Right atrium auricular region (tissue), 2 donors: ENCODE measurements at regions not wholly inside any gene's neighbourhood (a gene's known extent, or its start where the extent isn't known, plus 50 kb on each side); places are given as distances from the start of the nearest gene placed in this dataset.

Source experiments
- DNase-seq: peaks from one replicate; pipeline ENCODE4 v3.0.0-alpha.2; 2019; ENCODE audit warnings: low spot score
- H3K27ac ChIP-seq, 2 donors: fragments of 200-600 bp; sonication (generic); 1 replicate in 1 of 2; 2 replicates in 1 of 2; pipeline ENCODE4 v1.5.1; 2016 to 2019
- H3K27me3 ChIP-seq, 2 donors: fragments of 200-600 bp; sonication (generic); one replicate each; pipeline versions ENCODE4 v1.5.1 to v1.6.0; 2017 to 2019
- H3K36me3 ChIP-seq: fragments of 200-600 bp; sonication (generic); one replicate; pipeline ENCODE4 v1.5.1; 2016
- H3K4me1 ChIP-seq, 2 donors: fragments of 200-600 bp; sonication (generic); one replicate each; pipeline versions ENCODE4 v1.5.1 to v1.6.0; 2017 to 2019
- H3K4me3 ChIP-seq, 2 donors: fragments of 200-600 bp; sonication (generic); 1 replicate in 1 of 2; 2 replicates in 1 of 2; pipeline ENCODE4 v1.5.1; 2017 to 2019; ENCODE audit warnings: mild to moderate bottlenecking in 1 of 2, moderate library complexity in 1 of 2
- H3K9me3 ChIP-seq, 2 donors: fragments of 200-600 bp; sonication (generic); one replicate each; pipeline ENCODE4 v1.5.1; 2019
- TF ChIP-seq, protein P1 (sequence below), 2 donors: fragments of 200-600 bp; sonication (generic); IDR thresholded peaks; one replicate each; pipeline ENCODE4 v1.5.1; 2019; ENCODE audit warnings: antibody characterized with exemption in 2 of 2

DNA sequence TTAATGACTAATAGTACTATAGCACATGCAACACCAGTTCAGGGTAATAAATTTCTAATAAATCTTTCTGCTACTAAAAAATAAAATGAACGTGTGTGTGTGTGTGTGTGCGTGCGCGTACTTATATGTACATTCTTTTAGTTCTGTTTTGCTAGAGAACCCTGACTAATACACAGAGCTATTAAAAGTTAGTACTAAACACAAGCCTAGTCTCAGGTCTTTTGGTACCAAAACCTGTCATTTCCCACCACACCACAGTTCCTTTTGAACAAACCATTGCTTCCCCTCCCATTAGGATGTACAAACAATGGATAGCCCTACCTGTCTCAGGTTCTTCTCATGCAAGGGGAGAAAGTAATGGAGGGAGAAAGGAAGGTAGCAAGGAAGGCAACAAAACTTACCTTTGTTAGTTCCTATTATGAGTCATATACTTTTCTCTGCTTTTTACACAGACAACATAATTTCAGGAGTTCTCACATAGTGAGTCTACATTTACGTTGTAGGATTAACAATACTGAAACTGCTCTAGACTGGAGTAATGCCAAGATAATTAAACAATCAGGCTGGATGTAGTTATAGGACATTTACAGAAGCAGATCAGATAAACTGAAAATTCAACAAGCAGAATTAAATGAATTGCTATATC lies 427.2 kb downstream of the KCNJ3 start:
- H3K4me1 ChIP-seq, result no peaks in the 10 kb centered on the region
- no peak overlapping the region for H3K27ac ChIP-seq
- no peak for DNase-seq
- no peaks in the 10 kb centered on the region for H3K27me3 ChIP-seq
- peaks cover 0 to 15% of the 10 kb centered on the region in 2 donors for H3K9me3 ChIP-seq
- no peak overlapping the region for H3K4me3 ChIP-seq
- no peaks in the 10 kb centered on the region for H3K36me3 ChIP-seq
- TF ChIP-seq, protein P1, sequence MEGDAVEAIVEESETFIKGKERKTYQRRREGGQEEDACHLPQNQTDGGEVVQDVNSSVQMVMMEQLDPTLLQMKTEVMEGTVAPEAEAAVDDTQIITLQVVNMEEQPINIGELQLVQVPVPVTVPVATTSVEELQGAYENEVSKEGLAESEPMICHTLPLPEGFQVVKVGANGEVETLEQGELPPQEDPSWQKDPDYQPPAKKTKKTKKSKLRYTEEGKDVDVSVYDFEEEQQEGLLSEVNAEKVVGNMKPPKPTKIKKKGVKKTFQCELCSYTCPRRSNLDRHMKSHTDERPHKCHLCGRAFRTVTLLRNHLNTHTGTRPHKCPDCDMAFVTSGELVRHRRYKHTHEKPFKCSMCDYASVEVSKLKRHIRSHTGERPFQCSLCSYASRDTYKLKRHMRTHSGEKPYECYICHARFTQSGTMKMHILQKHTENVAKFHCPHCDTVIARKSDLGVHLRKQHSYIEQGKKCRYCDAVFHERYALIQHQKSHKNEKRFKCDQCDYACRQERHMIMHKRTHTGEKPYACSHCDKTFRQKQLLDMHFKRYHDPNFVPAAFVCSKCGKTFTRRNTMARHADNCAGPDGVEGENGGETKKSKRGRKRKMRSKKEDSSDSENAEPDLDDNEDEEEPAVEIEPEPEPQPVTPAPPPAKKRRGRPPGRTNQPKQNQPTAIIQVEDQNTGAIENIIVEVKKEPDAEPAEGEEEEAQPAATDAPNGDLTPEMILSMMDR (IDR thresholded peaks at IDR 0.05), result no peak

DNA sequence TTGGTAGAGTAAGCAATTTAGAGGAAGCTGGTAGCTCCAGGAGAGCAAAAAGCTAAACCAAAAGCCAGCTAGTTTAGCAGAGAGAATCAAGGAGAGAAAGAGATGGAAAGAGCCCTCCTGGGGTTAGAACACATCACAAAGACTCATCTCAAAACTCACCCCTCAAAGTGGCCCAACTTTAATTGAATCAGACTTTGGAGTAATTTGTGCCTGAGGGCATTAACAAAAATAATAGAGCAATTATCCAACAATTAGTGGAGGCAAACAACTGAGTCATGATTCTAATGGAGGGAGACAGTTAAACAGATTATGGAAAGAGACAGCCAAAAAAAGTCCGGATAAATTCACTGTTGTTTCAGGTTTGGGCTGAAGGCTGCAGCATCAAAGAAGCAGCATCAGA lies 417.4 kb downstream of the KCNJ3 start:
- H3K27me3 ChIP-seq, result no peaks in the 10 kb centered on the region
- no peaks in the 10 kb centered on the region for H3K9me3 ChIP-seq
- TF ChIP-seq, protein P1 (IDR thresholded peaks at IDR 0.05), result no peak
- no peaks in the 10 kb centered on the region for H3K36me3 ChIP-seq
- H3K27ac ChIP-seq, result no peak overlapping the region
- no peak for DNase-seq
- no peak overlapping the region for H3K4me3 ChIP-seq
- no peaks in the 10 kb centered on the region for H3K4me1 ChIP-seq

DNA sequence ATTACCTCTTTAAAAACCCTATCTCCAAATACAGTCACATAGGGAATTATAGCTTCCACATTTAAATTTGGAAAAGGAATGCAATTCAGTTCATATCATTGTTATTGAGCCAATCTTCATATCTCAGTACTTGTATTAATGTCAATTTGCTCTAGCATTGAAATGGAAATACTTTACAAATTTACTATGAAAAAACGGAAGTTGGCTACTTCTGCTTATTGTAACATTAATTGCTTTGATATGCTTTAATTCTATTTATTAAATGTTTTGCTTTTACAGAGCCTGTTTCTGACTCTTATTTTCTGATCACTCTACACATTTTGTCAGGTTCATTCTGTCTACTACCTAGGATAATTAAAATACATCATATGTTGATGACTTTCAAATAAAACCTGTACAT lies 412.6 kb downstream of the KCNJ3 start:
- H3K36me3 ChIP-seq, result no peaks in the 10 kb centered on the region
- DNase-seq, result no peak
- H3K4me1 ChIP-seq, result no peaks in the 10 kb centered on the region
- H3K4me3 ChIP-seq, result no peak overlapping the region
- TF ChIP-seq, protein P1 (IDR thresholded peaks at IDR 0.05), result no peak
- no peaks in the 10 kb centered on the region for H3K9me3 ChIP-seq
- no peak overlapping the region for H3K27ac ChIP-seq
- no peaks in the 10 kb centered on the region for H3K27me3 ChIP-seq

DNA sequence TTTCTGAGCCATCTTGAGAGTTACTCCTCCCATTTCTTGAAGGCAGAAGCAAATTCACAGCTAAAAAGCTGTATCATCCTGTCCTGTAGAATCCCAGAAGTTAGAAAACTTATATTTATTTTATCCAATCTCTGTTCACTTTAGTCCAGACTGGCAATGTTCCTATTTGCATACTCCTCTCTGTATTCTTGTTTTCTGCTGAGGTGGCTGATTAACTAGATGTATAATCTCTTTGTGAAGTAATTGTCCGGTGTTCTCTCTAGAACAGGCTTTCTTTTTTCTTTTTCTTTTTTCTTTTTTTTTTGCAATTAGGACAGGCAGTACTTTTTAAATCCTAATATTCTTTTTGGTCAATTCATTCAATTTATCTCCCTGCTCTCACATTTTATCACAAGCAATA lies 411.0 kb downstream of the KCNJ3 start:
- H3K9me3 ChIP-seq, result no peaks in the 10 kb centered on the region
- no peaks in the 10 kb centered on the region for H3K27me3 ChIP-seq
- TF ChIP-seq, protein P1 (IDR thresholded peaks at IDR 0.05), result no peak
- no peaks in the 10 kb centered on the region for H3K36me3 ChIP-seq
- H3K4me3 ChIP-seq, result no peak overlapping the region
- no peaks in the 10 kb centered on the region for H3K4me1 ChIP-seq
- H3K27ac ChIP-seq, result no peak overlapping the region
- no peak for DNase-seq

DNA sequence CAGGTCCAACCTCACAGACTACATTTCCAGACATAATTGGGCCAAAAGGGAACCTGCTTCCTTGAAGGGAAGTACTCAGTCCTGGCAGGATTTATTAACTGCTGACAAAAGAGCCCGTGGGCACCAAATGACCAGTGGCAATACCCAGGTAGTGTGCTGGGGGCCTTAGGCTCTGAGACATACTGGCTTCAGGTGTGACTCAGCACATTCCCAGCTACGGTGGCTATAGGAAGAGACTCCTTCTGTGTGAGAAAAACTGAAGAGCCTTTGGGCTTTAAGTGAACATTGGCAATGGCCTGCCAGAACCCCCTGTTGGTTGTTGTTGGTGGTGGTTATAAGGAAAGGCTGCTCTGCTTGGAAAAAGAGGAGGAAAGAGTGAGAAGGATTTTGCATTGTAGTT lies 401.8 kb downstream of the KCNJ3 start:
- TF ChIP-seq, protein P1 (IDR thresholded peaks at IDR 0.05), result no peak
- no peak for DNase-seq
- H3K36me3 ChIP-seq, result no peaks in the 10 kb centered on the region
- no peaks in the 10 kb centered on the region for H3K27me3 ChIP-seq
- H3K4me1 ChIP-seq, result no peaks in the 10 kb centered on the region
- no peak overlapping the region for H3K4me3 ChIP-seq
- no peaks in the 10 kb centered on the region for H3K9me3 ChIP-seq
- H3K27ac ChIP-seq, result no peak overlapping the region

DNA sequence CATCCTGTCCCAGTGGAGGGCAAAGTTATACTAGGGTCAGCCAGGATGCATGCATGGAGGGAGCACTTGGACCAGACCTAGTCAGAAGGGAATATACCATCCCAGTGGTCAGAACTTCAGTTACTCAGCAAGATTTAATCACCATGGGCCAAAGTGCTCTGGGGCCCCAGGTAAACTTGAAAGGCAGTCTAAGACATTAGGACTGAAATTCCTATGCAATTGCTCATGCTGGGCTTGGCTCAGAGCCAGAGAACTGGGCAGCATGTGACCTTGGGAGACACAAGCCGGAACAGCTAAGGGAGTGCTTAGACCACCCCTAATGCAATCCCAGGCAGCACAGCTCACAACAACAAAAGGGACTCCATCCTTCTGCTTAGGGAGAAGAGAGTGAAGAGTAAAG lies 401.3 kb downstream of the KCNJ3 start:
- Histone ChIP-seq H3K9me3 (no peaks in the 10 kb centered on the region), H3K27me3 (no peaks in the 10 kb centered on the region), H3K36me3 (no peaks in the 10 kb centered on the region), H3K4me3 (no peak overlapping the region), H3K4me1 (no peaks in the 10 kb centered on the region), H3K27ac (no peak overlapping the region)
- no peak for DNase-seq
- TF ChIP-seq, protein P1 (IDR thresholded peaks at IDR 0.05), result no peak
